Left forelimb (tissue), 1 donor: ENCODE measurements at regions not wholly inside any gene's neighbourhood (a gene's known extent, or its start where the extent isn't known, plus 50 kb on each side); places are given as distances from the start of the nearest gene placed in this dataset.
"Not testable (repeated sequence)": the region's sequence is repeated elsewhere in the genome, so short reads cannot be mapped to it uniquely, and the experiment has no call there.

Source experiments
- DNase-seq: peaks from one replicate; pipeline ENCODE4 v3.0.0-alpha.2; 2018; ENCODE audit warnings: low spot score

- DNase-seq: not testable (repeated sequence)
Measured at GRCh38 chr14:101266441-101266840, 294.9 kb upstream of the DIO3 start.

- DNase-seq: no peak
Measured at GRCh38 chr14:101273091-101273490, 288.2 kb upstream of the DIO3 start.

- DNase-seq: no peak
Measured at GRCh38 chr14:101276309-101277091, 284.8 kb upstream of the DIO3 start.

DNA sequence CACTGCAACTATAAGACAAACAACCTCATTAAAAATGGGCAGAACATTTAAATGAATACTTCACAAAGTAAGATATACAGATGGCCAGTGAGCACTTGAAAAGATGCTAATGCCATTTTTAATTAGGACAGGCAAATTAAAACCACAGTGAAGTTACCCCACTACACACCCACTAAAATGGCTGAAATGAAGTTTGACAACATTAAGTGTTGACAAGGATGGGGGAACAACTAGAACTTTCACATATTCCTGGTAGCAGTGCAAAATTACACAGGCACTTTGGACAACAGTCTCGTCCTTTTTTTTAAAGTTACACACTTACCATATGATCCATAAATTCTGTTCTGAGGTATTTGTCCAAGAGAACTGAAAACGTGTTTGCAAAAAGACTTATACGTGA is 278.9 kb upstream of the DIO3 start:
- no peak for DNase-seq

DNA sequence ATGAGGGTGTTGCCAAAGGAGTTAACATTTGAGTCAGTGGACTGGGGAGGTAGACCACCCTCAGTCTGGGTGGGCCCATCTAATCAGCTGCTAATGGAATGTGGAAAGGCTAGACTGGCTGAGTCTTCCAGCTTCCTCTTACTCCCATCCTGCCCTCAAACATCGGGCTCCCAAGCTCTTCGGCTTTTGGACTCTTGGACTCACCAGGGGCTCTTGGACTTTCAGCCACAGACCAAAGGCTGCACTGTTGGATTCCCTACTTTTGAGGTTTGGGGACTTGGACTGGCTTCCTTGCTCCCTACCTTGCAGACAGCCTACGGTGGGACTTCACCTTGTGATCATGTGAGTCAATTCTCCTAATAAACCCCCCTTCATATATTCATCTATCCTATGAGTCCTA is 276.6 kb upstream of the DIO3 start:
- DNase-seq: no peak

DNA sequence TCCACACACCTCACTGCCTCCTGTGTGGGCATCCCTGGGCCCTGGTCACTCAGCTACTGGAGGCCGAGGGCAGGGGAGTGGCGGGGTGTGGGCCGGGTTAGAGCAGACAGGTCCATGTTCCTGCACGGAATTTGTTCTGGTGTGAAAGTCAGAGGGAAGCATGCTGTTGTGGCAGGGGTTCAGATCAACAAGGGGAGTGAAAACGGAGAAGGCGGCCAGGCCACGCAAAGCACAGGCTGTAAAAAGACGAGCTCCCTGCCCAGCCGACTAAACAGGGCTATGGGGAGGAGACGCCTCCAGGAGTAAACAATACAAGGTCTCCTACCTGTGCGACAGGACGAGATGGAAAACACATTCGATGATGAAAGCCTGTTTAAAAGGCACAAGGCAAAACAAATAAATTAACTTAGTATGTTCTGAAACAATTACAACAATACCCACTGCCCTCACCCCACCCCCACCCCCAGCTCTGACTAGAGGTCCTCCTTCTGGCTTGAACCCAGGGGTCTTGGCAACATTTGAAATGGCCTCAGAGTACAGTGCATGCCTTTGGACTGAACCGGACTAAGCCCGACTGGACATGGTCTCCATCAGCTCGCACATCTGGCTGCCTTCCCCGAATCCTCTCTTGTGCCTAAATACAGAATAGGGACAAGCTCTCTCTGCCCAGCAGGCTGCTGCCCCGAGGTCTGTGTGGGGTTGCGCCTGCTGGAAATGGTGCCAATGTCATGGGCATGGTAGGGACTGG is 274.9 kb upstream of the DIO3 start:
- no peak for DNase-seq

- no peak for DNase-seq
Measured at GRCh38 chr14:101288436-101289229, 272.7 kb upstream of the DIO3 start.

- DNase-seq: no peak
Measured at GRCh38 chr14:101289230-101289690, 272.0 kb upstream of the DIO3 start.

GRCh38 chr14:101289911-101290310 is 271.4 kb upstream of the DIO3 start:
- no peak for DNase-seq

- no peak for DNase-seq
Measured at GRCh38 chr14:101290611-101291010, 270.7 kb upstream of the DIO3 start.

- DNase-seq: no peak
Measured at GRCh38 chr14:101291390-101291789, 269.9 kb upstream of the DIO3 start.

DNA sequence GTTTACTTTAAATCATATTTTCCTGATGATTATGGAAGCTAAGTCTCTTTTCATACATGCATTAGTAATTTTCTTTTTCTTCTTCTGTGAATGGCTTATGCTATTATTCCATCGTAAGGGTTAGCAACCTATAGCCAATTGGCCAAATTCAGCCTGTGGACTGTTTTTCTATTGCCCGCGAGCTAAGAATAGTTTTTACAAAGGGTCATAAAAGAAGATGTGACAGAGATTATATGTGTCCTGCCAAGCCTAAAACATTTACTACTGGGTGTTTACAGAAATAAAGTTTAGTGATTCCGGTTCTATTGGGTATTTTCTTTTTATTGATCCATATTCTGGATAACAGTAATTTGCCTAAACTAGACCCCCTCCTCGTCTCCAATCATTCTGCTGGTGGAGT is 268.8 kb upstream of the DIO3 start:
- DNase-seq: no peak

DNA sequence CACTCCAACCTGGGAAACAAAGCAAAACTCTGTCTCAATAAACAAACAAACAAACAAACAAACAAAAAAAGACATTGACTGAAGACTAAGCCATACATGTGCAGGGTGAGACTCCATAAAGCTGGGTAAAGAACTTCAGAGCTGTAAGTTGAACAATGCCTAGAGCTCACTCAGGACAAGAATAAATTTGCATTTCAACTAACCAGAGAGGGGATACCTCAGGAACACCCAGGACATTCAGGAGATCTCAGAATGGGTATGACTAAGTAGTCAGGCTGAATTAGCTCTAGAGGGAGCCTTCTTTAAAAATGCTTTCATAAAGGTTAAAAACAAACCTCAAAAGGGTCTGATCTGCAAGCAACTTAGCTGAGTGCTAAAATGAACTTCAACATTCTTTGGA is 267.7 kb upstream of the DIO3 start:
- no peak for DNase-seq

DNA sequence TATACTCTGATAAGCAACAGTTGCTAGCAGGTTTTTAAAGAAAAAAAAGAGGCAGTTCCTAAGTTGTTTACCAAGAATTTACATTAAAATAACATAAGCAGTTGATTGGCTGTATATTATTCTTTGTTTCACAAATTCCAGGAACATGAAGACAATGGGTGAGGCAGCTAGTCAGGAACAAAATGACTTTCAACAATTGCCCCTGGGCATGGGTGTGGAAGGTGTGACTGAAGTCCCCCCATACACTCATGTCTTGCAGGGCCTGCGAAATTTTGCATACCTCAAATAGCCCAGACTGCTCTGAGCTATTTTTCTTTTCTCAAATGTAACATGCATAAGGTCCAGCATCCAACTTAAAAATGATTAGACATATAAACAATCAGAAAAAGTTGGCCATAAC is 267.2 kb upstream of the DIO3 start:
- DNase-seq: no peak

GRCh38 chr14:101299781-101300180 is 261.5 kb upstream of the DIO3 start:
- DNase-seq: not testable (repeated sequence)

- DNase-seq: no peak
Measured at GRCh38 chr14:101301011-101301410, 260.3 kb upstream of the DIO3 start.

DNA sequence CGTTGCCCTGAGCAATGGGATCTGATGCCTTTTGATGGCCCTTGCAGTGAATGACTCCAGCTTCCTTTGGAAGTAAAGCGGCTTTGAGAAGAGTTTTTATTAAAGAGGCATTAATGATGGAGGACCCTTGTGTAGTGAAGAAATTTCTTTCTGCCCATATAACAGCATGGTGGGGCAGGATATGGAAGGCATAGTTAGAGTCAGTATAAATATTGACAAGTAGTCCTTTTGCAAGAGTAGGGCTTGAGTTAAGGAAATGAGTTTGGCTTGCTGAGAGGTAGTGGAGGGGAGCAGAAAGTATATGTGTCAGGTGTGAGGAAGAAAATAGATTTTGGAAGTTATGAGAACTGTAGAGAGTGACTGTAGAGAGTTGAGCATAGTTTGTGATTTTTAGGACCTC is 254.1 kb upstream of the DIO3 start:
- DNase-seq: not testable (repeated sequence)

DNA sequence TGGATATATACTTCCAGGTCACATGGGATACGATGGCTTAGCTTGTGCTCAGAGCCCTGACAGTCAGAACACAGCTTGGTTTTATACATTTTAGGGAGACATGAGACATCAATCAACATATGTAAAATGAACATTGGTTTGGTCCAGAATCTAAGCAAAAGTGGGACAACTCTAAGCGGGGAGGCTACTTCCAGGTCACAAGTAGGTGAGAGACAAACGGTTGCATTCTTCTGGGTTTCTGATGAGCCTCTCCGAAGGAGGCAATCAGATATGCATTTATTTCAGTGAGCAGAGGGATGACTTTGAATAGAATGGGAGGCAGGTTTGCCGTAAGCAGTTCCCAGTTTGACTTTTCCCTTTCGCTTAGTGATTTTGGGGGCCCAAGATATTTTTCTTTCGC is 250.1 kb upstream of the DIO3 start:
- not testable (repeated sequence) for DNase-seq

- no peak for DNase-seq
Measured at GRCh38 chr14:101313268-101313667, 248.0 kb upstream of the DIO3 start.

DNA sequence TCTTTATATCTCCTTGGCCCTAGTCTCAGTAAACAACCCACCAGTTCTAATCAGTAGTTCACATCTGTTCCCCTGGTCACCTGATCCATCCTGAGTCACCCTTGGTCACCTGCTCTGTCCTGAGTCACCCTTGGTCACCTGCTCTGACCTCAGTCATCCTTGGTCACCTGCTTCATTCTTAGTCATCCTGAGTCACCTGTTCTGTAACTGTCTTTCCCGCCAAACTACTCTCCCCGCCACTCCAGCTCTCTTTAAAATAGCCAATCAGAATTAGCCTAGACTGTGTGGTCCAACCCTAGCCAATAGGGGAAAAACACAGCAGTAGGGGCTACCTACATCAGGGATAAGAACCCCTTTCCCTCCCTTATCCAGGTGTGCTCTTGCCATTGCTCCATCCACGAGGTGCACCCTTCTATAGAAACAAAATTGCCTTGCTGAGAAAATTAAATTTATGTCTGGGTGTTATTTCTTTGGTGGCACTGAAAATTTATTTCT is 245.4 kb upstream of the DIO3 start:
- no peak for DNase-seq

DNA sequence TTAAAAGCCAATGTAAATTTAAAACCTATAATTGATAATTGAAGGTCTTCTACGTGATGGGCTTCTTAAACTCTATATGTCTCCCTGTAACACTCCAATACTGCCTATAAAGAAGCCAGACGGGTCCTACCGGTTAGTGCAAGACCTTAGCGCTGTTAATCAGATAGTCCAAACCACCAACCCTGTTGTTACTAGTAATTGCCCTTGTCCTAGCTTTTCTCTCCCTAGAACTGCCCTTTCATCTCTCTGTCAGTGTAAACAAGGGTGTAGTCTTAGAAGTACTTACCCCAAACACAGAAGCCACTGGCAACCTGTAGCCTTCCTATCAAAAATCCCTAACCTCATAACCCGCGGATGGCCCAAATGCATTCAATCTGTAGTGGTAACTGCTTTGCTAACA is 243.0 kb upstream of the DIO3 start:
- no peak for DNase-seq

DNA sequence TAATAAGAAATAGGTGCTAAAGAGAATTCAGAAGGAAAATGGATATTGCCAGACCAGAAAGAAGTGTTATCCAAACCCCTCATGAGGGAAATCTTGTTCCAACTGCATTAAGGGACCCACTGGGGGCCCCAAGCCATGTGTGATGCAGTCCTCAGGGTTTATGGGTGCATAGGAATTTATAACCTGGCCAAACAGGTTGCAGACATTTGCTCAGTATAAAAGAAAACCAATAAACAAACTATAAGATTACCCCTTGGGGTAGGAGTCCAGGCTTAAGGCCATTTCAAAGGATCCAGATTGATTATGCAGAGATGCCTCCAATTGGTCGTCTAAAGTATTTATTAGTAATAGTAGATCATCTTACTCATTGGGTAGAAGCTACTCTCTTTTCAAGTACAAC is 240.9 kb upstream of the DIO3 start:
- DNase-seq: no peak
